GM12878 (cell line): ENCODE measurements at regions not wholly inside any gene's neighbourhood (a gene's known extent, or its start where the extent isn't known, plus 50 kb on each side); places are given as distances from the start of the nearest gene placed in this dataset.

Source experiments
- ATAC-seq: fragments of 200-7000 bp; cut with Tn5 transposase; 3 replicates; pipeline ENCODE4 v1.9.1; 2020; ENCODE audit warnings: mild to moderate bottlenecking, moderate library complexity
- BruUV-seq: library from RNA; stranded (reverse); fragments of 400-500 nt; replicated peaks from 2 replicates; lab custom pipeline; 2021; lab: Mats Ljungman, UMichigan
- CTCF ChIA-PET: fragments of 300-600 bp; sonication (Branson Sonifier 250); formaldehyde crosslinking; extraction: SDS; loops from one replicate; lab custom pipeline; 2021; ENCODE audit warnings: inconsistent platforms; lab: Yijun Ruan, JAX
- POLR2A ChIA-PET: fragments of 350-600 bp; formaldehyde crosslinking; extraction: SDS; loops from one replicate; lab custom pipeline; 2021; ENCODE audit warnings: inconsistent platforms; lab: Charles Lee
- RAD21 ChIA-PET: fragments of 300-600 bp; sonication (Branson Sonifier 250); formaldehyde crosslinking; loops from one replicate; lab custom pipeline; 2023; ENCODE audit warnings: antibody characterized with exemption; ENCODE audit not compliant: unreplicated experiment; lab: Charles Lee
- SMC1A ChIA-PET: fragments of 300-600 bp; sonication (Branson Sonifier 250); formaldehyde crosslinking; loops from one replicate; lab custom pipeline; 2023; ENCODE audit not compliant: unreplicated experiment, uncharacterized antibody; lab: Charles Lee
- DNase-seq: peaks from one replicate; pipeline ENCODE4 v3.0.0-alpha.2; 2011; ENCODE audit warnings: low read depth, low spot score
- FAIRE-seq: peaks from 3 replicates; lab custom pipeline; 2011; peaks lifted over from hg19 to GRCh38; lab: Jason Lieb, UNC
- H2AFZ ChIP-seq: 2 replicates; pipeline ENCODE4 v1.6.0; 2011; ENCODE audit warnings: low read depth, low read length, control low read depth; ENCODE audit not compliant: control insufficient read depth
- H3K27ac ChIP-seq: 2 replicates; pipeline ENCODE4 v1.5.1; 2011; ENCODE audit warnings: control low read depth; ENCODE audit not compliant: control insufficient read depth, insufficient read depth
- H3K27me3 ChIP-seq, 2 experiments: replicated peaks in 1 of 2; 2 replicates each; pipeline versions ENCODE4 v1.6.0 to v1.6.1; 2011; ENCODE audit warnings: low read length in 1 of 2; ENCODE audit not compliant: control insufficient read depth in 2 of 2, insufficient read depth in 2 of 2
- H3K36me3 ChIP-seq, 2 experiments: 2 replicates each; pipeline ENCODE4 v1.5.1; 2011; ENCODE audit warnings: low read length in 1 of 2; ENCODE audit not compliant: control insufficient read depth in 2 of 2, insufficient read depth in 2 of 2
- H3K4me1 ChIP-seq: 2 replicates; pipeline ENCODE4 v1.6.1; 2011; ENCODE audit warnings: mild to moderate bottlenecking, low read length, moderate library complexity, mixed read lengths; ENCODE audit not compliant: control insufficient read depth, insufficient read depth
- H3K4me2 ChIP-seq: 2 replicates; pipeline ENCODE4 v1.6.0; 2011; ENCODE audit warnings: control low read depth; ENCODE audit not compliant: control insufficient read depth, insufficient read depth
- H3K4me3 ChIP-seq: fragments of 200-600 bp; sonication (generic); 2 replicates; pipeline ENCODE4 v1.5.1; 2016
- H3K79me2 ChIP-seq: 2 replicates; pipeline ENCODE4 v1.6.0; 2011; ENCODE audit warnings: low read length; ENCODE audit not compliant: control insufficient read depth, insufficient read depth
- H3K9ac ChIP-seq: 2 replicates; pipeline ENCODE4 v1.8.0; 2011; ENCODE audit warnings: low read length, control low read depth, mixed read lengths; ENCODE audit not compliant: control insufficient read depth, insufficient read depth
- H3K9me3 ChIP-seq: replicated peaks from 3 replicates; pipeline ENCODE4 v1.5.1; 2011; ENCODE audit warnings: mild to moderate bottlenecking, low read length; ENCODE audit not compliant: control insufficient read depth, insufficient read depth
- H4K20me1 ChIP-seq: 2 replicates; pipeline ENCODE4 v1.6.0; 2011; ENCODE audit not compliant: control insufficient read depth, insufficient read depth
- CHD2 ChIP-seq: IDR thresholded peaks from 2 replicates; pipeline ENCODE4 v1.6.1; 2011; ENCODE audit warnings: low read depth, low read length, improper control_type of control experiment, borderline replicate concordance
- HCFC1 ChIP-seq: fragments of 150-350 bp; IDR thresholded peaks from 2 replicates; pipeline ENCODE4 v1.6.1; 2014; ENCODE audit warnings: low read length
- SMAD1 ChIP-seq: fragments of 450-650 bp; IDR thresholded peaks from 2 replicates; pipeline ENCODE4 v1.6.1; 2018; ENCODE audit warnings: mild to moderate bottlenecking, low read depth; ENCODE audit not compliant: partially characterized antibody
- WRNIP1 ChIP-seq: IDR thresholded peaks from 2 replicates; pipeline ENCODE4 v1.6.1; 2011; ENCODE audit warnings: low read depth, low read length, improper control_type of control experiment, borderline replicate concordance
- ZBTB40 ChIP-seq: fragments of 450-650 bp; IDR thresholded peaks from 2 replicates; pipeline ENCODE4 v1.6.1; 2016; ENCODE audit warnings: mild to moderate bottlenecking, moderate library complexity, borderline replicate concordance
- WGBS: methylation state at CpG from one replicate; pipeline ENCODE4 v1.1.6; 2016; ENCODE audit warnings: low lambda C conversion rate; ENCODE audit not compliant: insufficient replicate concordance, insufficient coverage; ENCODE audit errors: missing lambda C conversion rate; 5-methylcytosine and 5-hydroxymethylcytosine counted together
- in situ Hi-C: fragments of 300-500 bp; cut with MboI; formaldehyde crosslinking; loops from 9 replicates; pipeline ENCODE4 v1.14.3; 2018; ENCODE audit warnings: mixed read lengths
- intact Hi-C: fragments of 100-400 bp; cut with micrococcal nuclease; formaldehyde crosslinking; loops from one replicate; pipeline ENCODE4 v1.14.2; 2022; ENCODE audit not compliant: unreplicated experiment

GRCh38 chrX:116276261-116276660 lies 105.7 kb downstream of the AGTR2 start:
- Histone ChIP-seq H3K27me3 (no peaks in the 10 kb centered on the region), H3K4me2 (no peak overlapping the region), H3K9me3 (no peaks in the 10 kb centered on the region), H4K20me1 (no peaks in the 10 kb centered on the region), H2AFZ (no peak overlapping the region), H3K4me3 (no peak overlapping the region), H3K9ac (no peak overlapping the region), H3K79me2 (no peaks in the 10 kb centered on the region), H3K36me3 (no peaks in the 10 kb centered on the region), H3K27ac (no peak overlapping the region), H3K4me1 (no peaks in the 10 kb centered on the region)
- no peak for ATAC-seq
- WGBS: 4% methylated on average over 1 of the region's 1 CpG
- ChIA-PET RAD21 (no interaction called here), POLR2A (no interaction called here), SMC1A (no interaction called here), CTCF (no interaction called here)
- intact Hi-C loops: no loop called here
- no peak for DNase-seq
- in situ Hi-C loops: no loop called here
- no peak for FAIRE-seq
- TF ChIP-seq WRNIP1: no peak
- TF ChIP-seq CHD2: no peak
- no peak for TF ChIP-seq SMAD1
- no peak for TF ChIP-seq HCFC1
- no peak for TF ChIP-seq ZBTB40
- BruUV-seq: no TSS peak
